HG03280 (cell line): ENCODE measurements at regions not wholly inside any gene's neighbourhood (a gene's known extent, or its start where the extent isn't known, plus 50 kb on each side); places are given as distances from the start of the nearest gene placed in this dataset.
"Not testable (repeated sequence)": the region's sequence is repeated elsewhere in the genome, so short reads cannot be mapped to it uniquely, and the experiment has no call there.

Experiments used
- ATAC-seq: cut with Tn5 transposase; IDR thresholded peaks from one replicate; pipeline ENCODE4 v1.9.1; 2021; ENCODE audit warnings: mild to moderate bottlenecking, moderate library complexity; ENCODE audit not compliant: unreplicated experiment

DNA sequence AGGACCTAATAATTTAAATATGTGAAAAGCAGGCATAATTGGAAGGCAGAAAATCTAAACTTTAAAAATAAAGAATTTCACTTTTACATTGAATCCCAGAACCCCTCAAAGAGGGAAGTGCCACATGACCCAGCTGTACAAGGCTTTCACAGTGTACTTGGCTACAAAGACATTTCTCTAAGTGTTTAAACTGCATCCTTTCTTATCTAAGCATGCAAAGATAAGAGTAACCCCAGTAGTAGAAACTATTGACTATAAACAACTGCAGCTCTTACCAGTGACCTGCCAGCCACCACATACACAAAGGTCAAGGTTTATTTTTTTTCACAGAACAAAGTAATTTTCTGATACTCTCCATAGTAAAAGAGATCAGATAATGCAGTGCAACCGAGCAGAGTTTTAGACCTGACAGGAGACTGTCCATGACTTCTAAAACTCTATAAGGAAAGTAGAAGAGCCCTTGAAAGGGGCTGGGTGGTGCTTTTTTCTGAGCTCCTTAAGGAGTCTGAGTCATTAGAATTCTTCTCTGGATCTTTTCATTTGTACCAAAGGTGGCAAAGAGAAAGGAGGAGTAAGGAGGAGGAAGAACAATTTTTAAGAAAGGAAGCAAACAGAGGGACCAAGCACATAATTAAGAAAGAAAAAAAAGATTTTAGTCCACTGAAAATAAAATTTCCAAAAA is 750.6 kb downstream of the PRIM2 start:
- not testable (repeated sequence) for ATAC-seq

- ATAC-seq: no peak
Observed at GRCh38 chr6:58073263-58073662, 755.8 kb downstream of the PRIM2 start.

DNA sequence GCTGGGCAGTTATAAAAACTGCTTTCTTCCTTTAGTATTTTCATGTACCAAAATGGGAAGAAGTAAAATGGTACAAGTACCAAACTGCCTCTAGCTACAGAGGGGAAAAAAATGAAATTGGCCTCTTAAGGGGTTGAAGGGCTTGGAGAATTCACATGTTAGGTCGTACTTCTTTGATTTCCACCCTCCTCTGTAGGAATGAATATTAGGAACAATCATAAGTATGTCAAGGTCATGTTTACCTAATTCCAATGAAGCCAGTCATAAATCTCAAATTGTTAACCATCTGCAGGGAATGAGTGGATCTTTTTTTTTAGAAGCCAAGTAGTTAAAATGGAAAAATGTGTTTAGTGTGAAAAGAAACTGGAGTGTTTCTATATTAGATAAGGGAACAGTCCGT is 772.6 kb downstream of the PRIM2 start:
- ATAC-seq: not testable (repeated sequence)

GRCh38 chr6:58097251-58097650 is 779.8 kb downstream of the PRIM2 start:
- ATAC-seq: not testable (repeated sequence)

DNA sequence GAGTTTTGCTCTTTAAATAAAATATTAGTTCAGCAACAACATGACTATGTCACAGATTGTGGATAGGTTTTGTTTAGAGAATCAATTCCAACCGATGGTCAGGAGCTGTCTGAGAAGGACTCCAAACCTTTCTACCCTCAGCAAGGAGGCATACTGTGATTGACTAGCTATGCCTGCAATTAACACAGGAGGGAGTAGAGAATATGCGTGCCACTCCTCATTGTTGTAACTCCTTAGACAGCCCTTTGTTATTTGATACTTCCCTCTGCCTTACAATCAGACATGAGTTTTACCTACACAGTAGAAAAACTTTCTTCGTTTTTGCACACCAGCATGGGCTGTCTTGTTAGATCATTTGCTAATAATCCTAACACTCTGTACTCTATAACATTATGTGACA is 796.5 kb downstream of the PRIM2 start:
- no peak for ATAC-seq

DNA sequence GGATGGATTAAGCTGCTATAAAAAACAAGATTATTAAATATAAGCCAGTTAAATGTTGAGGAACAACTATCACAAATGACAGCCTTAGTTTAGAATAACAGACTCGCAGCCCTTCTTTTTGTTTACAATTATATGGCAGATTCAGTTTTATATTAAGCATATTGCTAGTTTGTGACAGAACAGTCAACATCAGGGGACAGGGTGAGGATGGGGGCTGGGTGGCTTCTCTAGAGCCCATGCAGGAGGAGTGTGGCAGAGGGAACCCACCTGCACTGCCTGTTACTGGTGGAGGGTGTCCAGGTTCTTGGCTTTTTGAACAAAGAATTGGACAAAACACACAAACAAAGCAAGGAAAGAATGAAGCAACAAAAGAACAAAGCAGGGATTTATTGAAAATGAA is 799.7 kb downstream of the PRIM2 start:
- ATAC-seq: not testable (repeated sequence)

DNA sequence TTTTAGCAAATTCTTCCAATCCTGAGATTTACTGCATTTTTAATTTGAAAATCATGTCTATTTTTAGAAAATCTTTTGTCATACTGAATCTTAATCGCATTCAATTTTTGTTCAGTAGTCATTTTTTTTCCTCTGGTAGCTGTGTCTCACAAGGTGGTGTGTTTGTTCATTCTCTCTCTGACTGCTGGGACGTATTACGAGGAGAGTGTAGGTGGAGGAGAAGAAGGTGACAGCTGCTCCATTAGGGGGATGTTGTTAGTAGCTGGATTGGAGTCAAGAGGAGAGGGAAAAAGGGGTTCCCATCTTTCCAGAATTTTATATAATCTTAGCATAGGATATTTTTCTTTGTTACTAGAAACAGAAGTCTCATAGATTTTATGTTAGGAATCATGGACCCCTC is 804.2 kb downstream of the PRIM2 start:
- ATAC-seq: not testable (repeated sequence)

- ATAC-seq: not testable (repeated sequence)
Observed at GRCh38 chr6:58123770-58124169, 806.3 kb downstream of the PRIM2 start.

DNA sequence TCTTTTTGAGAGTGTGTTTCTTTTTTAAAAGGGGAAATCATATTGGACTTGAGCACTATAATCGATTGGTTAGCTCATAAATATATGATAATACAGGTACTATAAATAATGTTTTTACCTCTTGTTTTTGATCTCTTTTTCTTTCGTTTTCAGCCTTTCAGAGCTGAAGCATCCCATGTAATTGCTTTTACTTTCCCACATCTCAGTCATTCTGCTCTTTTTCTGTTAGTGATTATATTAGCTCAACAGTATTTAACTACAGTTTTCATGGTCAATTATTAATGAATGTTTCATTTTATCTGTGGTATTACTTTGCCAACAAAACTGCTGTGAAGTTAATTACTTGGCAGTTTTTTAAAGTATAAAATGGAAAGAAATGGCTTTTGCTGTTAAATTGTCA is 811.1 kb downstream of the PRIM2 start:
- ATAC-seq: not testable (repeated sequence)

DNA sequence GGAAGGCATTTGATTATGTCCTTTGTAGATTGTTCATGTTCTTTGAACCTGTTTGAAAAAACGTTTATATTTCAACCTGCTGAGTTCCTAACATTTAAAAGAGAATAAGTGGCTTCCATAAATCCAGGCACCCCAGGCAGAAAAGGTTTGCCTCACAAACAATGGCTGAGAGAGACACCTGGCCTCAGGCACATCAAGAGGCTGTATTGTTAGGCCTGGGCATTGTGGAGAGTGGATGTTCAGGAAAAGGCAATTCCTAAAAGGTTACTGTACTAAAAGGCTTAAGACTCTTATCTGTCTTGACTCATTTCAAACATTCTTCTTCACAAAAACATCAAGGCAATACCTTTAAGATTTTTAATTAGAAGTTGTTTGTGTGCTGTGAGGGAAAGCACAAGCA is 811.7 kb downstream of the PRIM2 start:
- ATAC-seq: not testable (repeated sequence)

- ATAC-seq: not testable (repeated sequence)
Observed at GRCh38 chr6:58139746-58140145, 822.3 kb downstream of the PRIM2 start.

DNA sequence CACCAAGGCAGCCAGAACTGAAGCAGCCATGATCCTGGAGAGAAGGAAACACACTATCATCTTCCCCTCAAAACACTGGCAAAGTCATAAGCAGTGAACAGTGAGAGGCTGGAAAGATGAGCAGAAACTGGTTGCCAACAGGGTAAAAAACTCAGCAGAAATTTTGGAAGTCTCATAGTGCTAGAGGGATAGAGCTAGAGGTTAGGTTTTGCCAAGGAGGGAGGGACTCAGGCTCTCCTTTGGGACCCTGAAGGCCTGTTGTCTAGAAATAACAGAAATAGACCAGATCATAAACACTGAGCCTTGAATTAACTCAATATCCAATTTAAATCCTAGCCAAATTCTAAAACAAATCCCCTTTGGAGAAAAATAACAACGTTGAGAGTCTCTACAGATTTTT is 853.6 kb downstream of the PRIM2 start:
- ATAC-seq: not testable (repeated sequence)

DNA sequence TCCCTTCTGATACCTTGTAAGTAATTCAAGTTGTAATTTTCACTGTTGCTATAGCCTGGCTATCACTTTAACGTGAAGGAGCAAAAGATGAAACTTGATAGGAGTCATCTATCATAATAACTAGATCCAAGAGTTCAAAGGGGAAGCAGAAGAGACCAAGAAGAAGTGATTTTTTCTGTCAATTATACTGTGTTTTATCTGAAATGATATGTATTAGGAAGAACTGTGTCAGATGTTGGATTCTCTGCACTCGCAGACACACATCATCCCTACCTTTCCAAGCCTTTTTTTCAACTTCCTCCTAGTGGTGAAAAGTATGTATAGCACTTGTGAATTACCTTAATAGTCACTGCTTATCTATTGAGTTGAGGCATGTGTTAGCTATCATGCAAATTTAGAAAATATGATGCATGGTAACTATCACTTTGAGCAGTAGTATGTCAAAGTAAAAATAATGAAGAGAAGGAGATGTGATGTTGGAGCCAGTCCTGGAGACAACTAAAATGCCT is 864.2 kb downstream of the PRIM2 start:
- peak; percentile 69 for ATAC-seq

DNA sequence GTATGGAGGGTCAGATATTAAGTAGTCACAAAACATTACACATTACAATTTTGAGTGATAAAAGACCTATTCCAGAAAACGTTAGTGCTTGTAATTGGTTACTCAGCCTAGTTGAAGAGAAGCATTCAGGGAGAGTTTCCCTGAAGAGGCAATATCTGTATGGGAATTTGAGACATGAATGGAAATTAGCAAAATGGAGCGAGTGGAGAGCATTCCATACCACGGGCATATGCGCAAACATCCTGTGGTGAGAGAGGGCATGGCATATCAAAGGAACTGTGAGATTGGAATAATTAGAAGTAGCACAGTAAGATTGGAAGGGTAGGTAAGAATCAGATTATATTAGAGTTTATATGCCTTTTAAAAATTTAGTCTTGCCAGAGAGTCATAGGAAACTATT is 867.9 kb downstream of the PRIM2 start:
- not testable (repeated sequence) for ATAC-seq

DNA sequence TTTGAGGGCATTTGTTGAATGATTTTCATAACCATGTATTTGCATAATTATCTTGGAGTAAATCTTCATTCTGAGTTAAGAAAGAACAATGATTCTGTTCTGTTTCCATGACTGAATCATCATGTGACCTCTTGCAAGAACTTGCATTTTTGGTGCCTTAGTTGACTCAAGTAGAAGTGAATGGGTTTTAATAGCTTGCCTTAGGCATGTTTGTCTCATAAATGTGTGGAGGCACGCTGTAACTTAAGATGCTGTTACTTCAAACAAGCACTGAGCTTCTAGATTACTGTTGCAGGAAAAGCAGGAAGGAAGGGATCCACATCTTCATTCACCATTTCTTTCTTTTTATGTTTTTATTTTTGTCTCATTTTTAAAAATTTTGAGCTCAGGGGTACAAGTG is 875.8 kb downstream of the PRIM2 start:
- not testable (repeated sequence) for ATAC-seq

DNA sequence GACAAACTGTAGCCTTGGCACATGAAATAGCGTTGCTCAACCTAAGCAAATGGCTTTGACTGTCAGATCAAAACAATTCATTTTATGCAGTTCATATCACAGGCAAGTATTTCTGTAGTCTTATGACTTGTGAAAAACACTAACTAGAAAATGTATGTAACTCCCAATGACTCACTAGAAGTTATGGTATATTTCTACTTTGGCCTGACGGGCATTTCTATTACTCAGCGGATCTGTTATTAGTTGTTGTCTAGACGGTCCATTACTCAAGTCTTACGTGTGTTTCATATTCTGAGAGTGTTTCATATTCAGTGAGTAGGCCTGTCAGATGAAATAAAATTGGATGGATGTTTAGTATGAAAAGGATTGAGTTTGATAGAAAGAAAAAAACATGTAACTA is 880.9 kb downstream of the PRIM2 start:
- no peak for ATAC-seq

GRCh38 chr6:58237124-58237523 is 919.7 kb downstream of the PRIM2 start:
- ATAC-seq: not testable (repeated sequence)

GRCh38 chr6:58238421-58238820 is 921.0 kb downstream of the PRIM2 start:
- not testable (repeated sequence) for ATAC-seq

GRCh38 chr6:58257625-58258024 is 940.2 kb downstream of the PRIM2 start:
- ATAC-seq: not testable (repeated sequence)

GRCh38 chr6:58290177-58290576 is 972.7 kb downstream of the PRIM2 start:
- ATAC-seq: no peak

DNA sequence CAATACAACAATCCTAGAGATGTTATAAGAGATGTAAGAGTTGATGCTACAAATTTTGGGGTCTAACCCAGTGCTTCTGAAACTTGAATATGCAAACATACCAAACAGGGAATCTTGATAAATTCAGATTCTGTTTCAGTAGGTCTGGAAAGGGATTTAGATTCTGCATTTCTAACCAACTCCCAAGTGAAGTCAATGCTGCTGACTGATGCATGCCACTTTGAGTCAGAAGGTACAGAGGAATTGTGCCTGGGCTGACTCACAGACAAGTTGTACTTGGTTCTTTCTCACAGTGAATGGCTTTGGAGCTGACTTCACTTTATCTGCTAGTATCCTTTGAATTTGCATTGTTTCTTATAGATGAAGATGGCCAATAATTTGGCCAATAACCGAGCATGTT is 973.9 kb downstream of the PRIM2 start:
- ATAC-seq: not testable (repeated sequence)

DNA sequence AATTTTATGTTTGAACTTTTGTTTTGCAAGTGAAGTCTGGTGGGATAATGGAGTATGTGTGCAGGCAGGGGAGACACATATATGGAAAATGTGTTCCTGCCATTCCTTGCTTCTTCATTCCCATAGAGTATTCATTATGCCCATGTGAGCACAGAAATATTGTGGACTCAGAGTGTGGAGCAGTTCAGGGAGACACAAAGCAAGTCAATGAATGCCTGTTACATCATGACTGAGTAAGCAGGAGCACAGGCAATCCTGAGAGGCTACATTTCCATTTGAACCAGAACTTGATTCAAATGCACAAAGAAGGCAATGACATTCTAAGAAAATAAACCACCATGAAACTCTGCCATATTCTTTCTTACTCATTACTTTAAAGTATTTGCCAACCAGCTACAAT is 990.5 kb downstream of the PRIM2 start:
- not testable (repeated sequence) for ATAC-seq

DNA sequence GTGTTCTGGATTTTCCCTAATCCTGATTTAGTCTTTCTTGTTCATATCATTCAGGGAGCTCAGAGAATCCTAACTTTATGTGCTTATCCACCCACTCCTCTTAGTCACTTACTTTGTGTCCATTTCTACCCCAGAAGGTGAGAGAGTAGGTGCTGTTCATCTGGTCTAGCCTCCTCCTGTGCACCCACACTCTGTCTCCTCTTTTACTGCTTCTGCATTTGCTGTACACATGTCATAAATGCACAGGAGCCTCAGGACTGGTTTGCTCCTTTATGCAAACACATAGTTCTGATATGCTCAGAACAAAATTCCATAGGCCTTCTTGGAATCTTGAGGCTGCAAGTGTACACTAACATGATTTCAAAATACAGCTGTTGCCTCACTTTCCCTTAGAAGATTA is 1014.7 kb downstream of the PRIM2 start:
- not testable (repeated sequence) for ATAC-seq
